Tibial nerve (tissue), 4 donors: ENCODE measurements at regions not wholly inside any gene's neighbourhood (a gene's known extent, or its start where the extent isn't known, plus 50 kb on each side); places are given as distances from the start of the nearest gene placed in this dataset.

Source experiments
- DNase-seq, 2 donors: peaks; one replicate each; pipeline ENCODE4 v3.0.0-alpha.2; 2019; ENCODE audit warnings: low spot score in 2 of 2
- H3K27ac ChIP-seq, 4 donors: fragments of 200-600 bp; sonication (generic) in 3 of 4; one replicate each; pipeline ENCODE4 v1.5.1; 2017 to 2019; ENCODE audit warnings: mild to moderate bottlenecking in 1 of 4
- H3K27me3 ChIP-seq, 2 donors: fragments of 200-600 bp; sonication (generic) in 1 of 2; one replicate each; pipeline versions ENCODE4 v1.5.1 to v1.6.0; 2017 to 2019
- H3K36me3 ChIP-seq, 3 donors: fragments of 200-600 bp; sonication (generic); one replicate each; pipeline ENCODE4 v1.5.1; 2018 to 2019
- H3K4me1 ChIP-seq, 4 donors: fragments of 200-600 bp; sonication (generic) in 3 of 4; one replicate each; pipeline ENCODE4 v1.5.1; 2017 to 2019
- H3K4me3 ChIP-seq, 4 donors: fragments of 200-600 bp; sonication (generic) in 3 of 4; one replicate each; pipeline ENCODE4 v1.5.1; 2017 to 2019; ENCODE audit warnings: mild to moderate bottlenecking in 1 of 4, moderate library complexity in 1 of 4
- H3K9me3 ChIP-seq, 4 donors: fragments of 200-600 bp; sonication (generic) in 3 of 4; one replicate each; pipeline ENCODE4 v1.5.1; 2017 to 2019
- CTCF ChIP-seq, 5 experiments: fragments of 200-600 bp in 3 of 5; fragments of 450-650 bp in 2 of 5; sonication (generic) in 3 of 5; IDR thresholded peaks; one replicate each; pipeline ENCODE4 v1.5.1; 2016 to 2019; ENCODE audit warnings: antibody characterized with exemption in 5 of 5, mild to moderate bottlenecking in 3 of 5, moderate library complexity in 2 of 5
- EP300 ChIP-seq, 2 donors: sonication (generic); formaldehyde crosslinking; IDR thresholded peaks; one replicate each; pipeline ENCODE4 v1.6.1; 2017; ENCODE audit warnings: antibody characterized with exemption in 2 of 2, mild to moderate bottlenecking in 1 of 2
- POLR2A ChIP-seq, 2 donors: fragments of 450-650 bp; IDR thresholded peaks; one replicate each; pipeline ENCODE4 v1.6.1; 2017; ENCODE audit warnings: antibody characterized with exemption in 2 of 2, mild to moderate bottlenecking in 2 of 2, moderate library complexity in 2 of 2
- WGBS, 2 donors: methylation state at CpG; one replicate each; pipeline ENCODE4 v1.1.5; 2018; 5-methylcytosine and 5-hydroxymethylcytosine counted together

GRCh38 chr18:56108478-56109367 lies 520.7 kb upstream of the TCF4 start:
- H3K27ac ChIP-seq, result peak overlapping the region in 1 of 4 donors; percentile 44
- H3K36me3 ChIP-seq, result no peaks in the 10 kb centered on the region
- WGBS, 2 donors, result 71 to 77% methylated on average over 4 of the region's 4 CpGs
- TF ChIP-seq EP300 (IDR thresholded peaks at IDR 0.05), result no peak
- TF ChIP-seq CTCF (IDR thresholded peaks at IDR 0.05), result no peak
- TF ChIP-seq POLR2A (IDR thresholded peaks at IDR 0.05), result no peak
- no peak overlapping the region for H3K4me3 ChIP-seq
- no peaks in the 10 kb centered on the region for H3K27me3 ChIP-seq
- H3K4me1 ChIP-seq, result peaks cover 0 to 8% (median 0%) of the 10 kb centered on the region in 4 donors
- DNase-seq, result no peak
- peaks cover 0 to 17% (median 0%) of the 10 kb centered on the region in 4 donors for H3K9me3 ChIP-seq

GRCh38 chr18:56107821-56108477 lies 520.0 kb upstream of the TCF4 start:
- WGBS, 2 donors, result 66% methylated on average over 5 of the region's 5 CpGs

GRCh38 chr18:56100090-56100722 lies 512.2 kb upstream of the TCF4 start:
- TF ChIP-seq POLR2A (IDR thresholded peaks at IDR 0.05) (no peak), CTCF (IDR thresholded peaks at IDR 0.05) (no peak)
- H3K4me1 ChIP-seq, result no peaks in the 10 kb centered on the region
- peaks cover 0 to 13% (median 0%) of the 10 kb centered on the region in 4 donors for H3K9me3 ChIP-seq
- DNase-seq, result no peak
- H3K4me3 ChIP-seq, result no peak overlapping the region
- H3K27me3 ChIP-seq, result no peaks in the 10 kb centered on the region
- 68 to 69% methylated on average over 6 of the region's 6 CpGs for WGBS, 2 donors
- H3K27ac ChIP-seq, result no peak overlapping the region
- H3K36me3 ChIP-seq, result no peaks in the 10 kb centered on the region

More at GRCh38 chr18:56107821-56108477, 520.0 kb upstream of the TCF4 start:
- Histone ChIP-seq H3K4me3 (no peak overlapping the region), H3K4me1 (peaks cover 0 to 8% (median 0%) of the 10 kb centered on the region in 4 donors), H3K9me3 (peaks cover 0 to 18% (median 0%) of the 10 kb centered on the region in 4 donors), H3K36me3 (no peaks in the 10 kb centered on the region), H3K27me3 (no peaks in the 10 kb centered on the region), H3K27ac (no peak overlapping the region)
- no peak for DNase-seq
- TF ChIP-seq CTCF (IDR thresholded peaks at IDR 0.05) (no peak), EP300 (IDR thresholded peaks at IDR 0.05) (no peak), POLR2A (IDR thresholded peaks at IDR 0.05) (no peak)

DNA sequence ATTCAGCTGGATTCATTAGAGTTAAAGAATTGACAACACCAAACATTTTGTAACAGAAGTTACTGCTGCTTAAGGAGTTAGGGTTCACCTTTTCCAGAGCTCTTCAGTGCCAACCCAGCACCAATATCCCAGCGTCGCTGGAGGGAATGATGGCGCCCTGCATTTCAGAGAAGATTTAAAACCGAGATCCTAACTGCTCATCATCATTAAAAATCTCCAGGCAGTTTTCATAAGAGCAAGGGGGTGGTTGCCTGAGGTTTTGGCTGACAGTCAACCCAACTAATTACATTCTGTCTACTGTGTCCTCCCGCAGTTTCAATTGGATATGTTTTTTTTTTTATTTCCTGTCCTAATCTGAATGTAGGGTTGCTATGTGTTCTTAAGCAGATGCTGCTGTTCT lies 509.6 kb upstream of the TCF4 start:
- Histone ChIP-seq H3K9me3 (no peaks in the 10 kb centered on the region), H3K4me3 (no peak overlapping the region), H3K36me3 (no peaks in the 10 kb centered on the region), H3K27me3 (no peaks in the 10 kb centered on the region), H3K27ac (no peak overlapping the region), H3K4me1 (no peaks in the 10 kb centered on the region)
- TF ChIP-seq EP300 (IDR thresholded peaks at IDR 0.05) (no peak), CTCF (IDR thresholded peaks at IDR 0.05) (no peak), POLR2A (IDR thresholded peaks at IDR 0.05) (no peak)
- WGBS, 2 donors, result 79% methylated on average over 5 of the region's 5 CpGs
- no peak for DNase-seq
